Upper lobe of left lung (tissue), 6 donors: ENCODE measurements at regions not wholly inside any gene's neighbourhood (a gene's known extent, or its start where the extent isn't known, plus 50 kb on each side); places are given as distances from the start of the nearest gene placed in this dataset.
A peak's percentile ranks its signal among the peaks of the same experiment; 100 is the strongest.

Source experiments
- ATAC-seq, 2 donors: fragments of 200-7000 bp; cut with Tn5 transposase; one replicate each; pipeline ENCODE4 v1.9.1; 2022; ENCODE audit warnings: mild to moderate bottlenecking in 2 of 2, moderate library complexity in 2 of 2; ENCODE audit not compliant: low FRiP score in 2 of 2
- DNase-seq, 2 donors: peaks; one replicate each; pipeline ENCODE4 v3.0.0-alpha.2; 2019 to 2020
- H3K27ac ChIP-seq, 4 donors: fragments of 200-600 bp; sonication (generic); one replicate each; pipeline ENCODE4 v1.5.1; 2016 to 2019
- H3K27me3 ChIP-seq, 4 donors: fragments of 200-600 bp; sonication (generic); one replicate each; pipeline ENCODE4 v1.5.1; 2017 to 2019
- H3K36me3 ChIP-seq, 4 donors: fragments of 200-600 bp; sonication (generic); one replicate each; pipeline ENCODE4 v1.5.1; 2016 to 2019
- H3K4me1 ChIP-seq, 4 donors: fragments of 200-600 bp; sonication (generic); one replicate each; pipeline ENCODE4 v1.5.1; 2018 to 2019
- H3K4me3 ChIP-seq, 4 donors: fragments of 200-600 bp; sonication (generic); one replicate each; pipeline ENCODE4 v1.5.1; 2017 to 2019; ENCODE audit warnings: mild to moderate bottlenecking in 2 of 4, moderate library complexity in 1 of 4
- H3K9me3 ChIP-seq, 4 donors: fragments of 200-600 bp; sonication (generic); one replicate each; pipeline ENCODE4 v1.5.1; 2018 to 2019
- CTCF ChIP-seq, 6 experiments: fragments of 450-650 bp in 4 of 6; fragments of 200-600 bp in 2 of 6; sonication (generic) in 2 of 6; IDR thresholded peaks; one replicate each; pipeline ENCODE4 v1.5.1; 2016 to 2019; ENCODE audit warnings: antibody characterized with exemption in 6 of 6
- EP300 ChIP-seq, 4 donors: sonication (generic); formaldehyde crosslinking; IDR thresholded peaks; one replicate each; pipeline ENCODE4 v1.5.1; 2017; ENCODE audit warnings: antibody characterized with exemption in 4 of 4, control low read depth in 2 of 4
- POLR2A ChIP-seq, 4 donors: fragments of 450-650 bp; IDR thresholded peaks; one replicate each; pipeline ENCODE4 v1.5.1; 2016 to 2017; ENCODE audit warnings: antibody characterized with exemption in 4 of 4, mild to moderate bottlenecking in 2 of 4
- POLR2AphosphoS5 ChIP-seq, 2 donors: sonication (generic); formaldehyde crosslinking; IDR thresholded peaks; one replicate each; pipeline ENCODE4 v1.5.1; 2017; ENCODE audit warnings: antibody characterized with exemption in 2 of 2
- WGBS, 2 donors: methylation state at CpG; one replicate each; pipeline ENCODE4 v1.1.5; 2017 to 2018; 5-methylcytosine and 5-hydroxymethylcytosine counted together
- donor health status: DM: no; HTN: no; CAD: no; lungs with moderate emphysema.
- donor health status: DM: no; HTN: yes; CAD: no; lungs with severe emphysema.

- TF ChIP-seq EP300 (IDR thresholded peaks at IDR 0.05) (no peak), CTCF (IDR thresholded peaks at IDR 0.05) (no peak), POLR2A (IDR thresholded peaks at IDR 0.05) (no peak)
- WGBS, 2 donors: 94 to 96% methylated on average over 3 of the region's 3 CpGs
Observed at GRCh38 chr5:142516732-142517131, 169.2 kb downstream of the FGF1 start.

GRCh38 chr5:142515036-142515435 is 170.9 kb downstream of the FGF1 start:
- peaks cover 7 to 14% (median 9%) of the 10 kb centered on the region in 4 donors for H3K4me1 ChIP-seq
- TF ChIP-seq POLR2AphosphoS5 (IDR thresholded peaks at IDR 0.05) (no peak), CTCF (IDR thresholded peaks at IDR 0.05) (no peak), POLR2A (IDR thresholded peaks at IDR 0.05) (no peak), EP300 (IDR thresholded peaks at IDR 0.05) (no peak)
- no peak for ATAC-seq
- peaks cover 0 to 6% (median 0%) of the 10 kb centered on the region in 4 donors for H3K9me3 ChIP-seq
- no peaks in the 10 kb centered on the region for H3K36me3 ChIP-seq
- DNase-seq: no peak
- 83% methylated on average over 2 of the region's 2 CpGs for WGBS, 2 donors
- H3K27me3 ChIP-seq: no peaks in the 10 kb centered on the region
- H3K4me3 ChIP-seq: no peak overlapping the region
- H3K27ac ChIP-seq: no peak overlapping the region

More at GRCh38 chr5:142516732-142517131, 169.2 kb downstream of the FGF1 start:
- Histone ChIP-seq H3K27ac (no peak overlapping the region), H3K27me3 (no peaks in the 10 kb centered on the region), H3K4me3 (no peak overlapping the region), H3K9me3 (peaks cover 0 to 6% (median 0%) of the 10 kb centered on the region in 4 donors), H3K36me3 (no peaks in the 10 kb centered on the region), H3K4me1 (peaks cover 7 to 14% (median 8%) of the 10 kb centered on the region in 4 donors)
- no peak for ATAC-seq
- no peak for DNase-seq

- no peaks in the 10 kb centered on the region for H3K27me3 ChIP-seq
- peaks cover 7 to 17% (median 11%) of the 10 kb centered on the region in 4 donors for H3K4me1 ChIP-seq
- H3K9me3 ChIP-seq: peaks cover 0 to 6% (median 0%) of the 10 kb centered on the region in 4 donors
- no peak overlapping the region for H3K27ac ChIP-seq
- ATAC-seq: no peak
- H3K36me3 ChIP-seq: no peaks in the 10 kb centered on the region
- no peak overlapping the region for H3K4me3 ChIP-seq
- 86 to 91% methylated on average over 3 of the region's 3 CpGs for WGBS, 2 donors
- TF ChIP-seq EP300 (IDR thresholded peaks at IDR 0.05): no peak
- TF ChIP-seq POLR2AphosphoS5 (IDR thresholded peaks at IDR 0.05): no peak
- no peak for TF ChIP-seq POLR2A (IDR thresholded peaks at IDR 0.05)
- TF ChIP-seq CTCF (IDR thresholded peaks at IDR 0.05): no peak
- DNase-seq: no peak
Observed at GRCh38 chr5:142514196-142514595, 171.7 kb downstream of the FGF1 start.

- TF ChIP-seq EP300 (IDR thresholded peaks at IDR 0.05): no peak
- no peak for TF ChIP-seq CTCF (IDR thresholded peaks at IDR 0.05)
- TF ChIP-seq POLR2A (IDR thresholded peaks at IDR 0.05): no peak
- no peak for TF ChIP-seq POLR2AphosphoS5 (IDR thresholded peaks at IDR 0.05)
- ATAC-seq (peak; percentile 56 to 61), DNase-seq (peak in 1 of 2 donors; percentile 63)
- Histone ChIP-seq H3K27ac (peak overlapping the region; percentile 32 to 60 (median 46)), H3K27me3 (no peaks in the 10 kb centered on the region), H3K9me3 (peaks cover 0 to 6% (median 0%) of the 10 kb centered on the region in 4 donors), H3K4me3 (no peak overlapping the region), H3K4me1 (peaks cover 14 to 31% (median 24%) of the 10 kb centered on the region in 4 donors), H3K36me3 (no peaks in the 10 kb centered on the region)
- 57 to 62% methylated on average over 16 of the region's 16 CpGs for WGBS, 2 donors
Observed at GRCh38 chr5:142512043-142513042, 173.5 kb downstream of the FGF1 start.
